Amniotic stem cell (primary cell): ENCODE measurements at regions not wholly inside any gene's neighbourhood (a gene's known extent, or its start where the extent isn't known, plus 50 kb on each side); places are given as distances from the start of the nearest gene placed in this dataset.

Source experiments
- DNase-seq: peaks from one replicate; lab custom pipeline; 2025; lab: John Stamatoyannopoulos, UW

DNA sequence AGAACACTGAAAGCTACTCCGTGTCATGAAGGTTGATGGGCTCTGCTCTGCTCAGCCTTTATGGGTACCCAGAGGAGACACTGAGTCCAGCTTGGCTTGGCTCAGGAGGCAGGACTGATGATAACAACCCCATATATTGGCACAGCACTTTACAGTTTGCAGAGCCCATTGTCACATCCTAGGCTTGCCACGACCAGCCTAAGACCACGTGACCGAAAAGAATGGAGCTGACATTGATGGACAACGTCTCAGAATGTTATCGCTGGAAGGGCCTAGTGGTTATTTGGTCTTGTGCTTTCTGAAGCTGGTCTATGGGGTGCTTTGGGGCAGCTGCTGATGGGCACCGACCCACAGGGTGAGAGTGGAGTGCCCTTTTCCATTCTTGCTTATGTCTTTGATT is 72.9 kb upstream of the RUNX3 start:
- no peak for DNase-seq

- DNase-seq, result no peak
Measured at GRCh38 chr1:25001125-25001915, 71.2 kb upstream of the RUNX3 start.

DNA sequence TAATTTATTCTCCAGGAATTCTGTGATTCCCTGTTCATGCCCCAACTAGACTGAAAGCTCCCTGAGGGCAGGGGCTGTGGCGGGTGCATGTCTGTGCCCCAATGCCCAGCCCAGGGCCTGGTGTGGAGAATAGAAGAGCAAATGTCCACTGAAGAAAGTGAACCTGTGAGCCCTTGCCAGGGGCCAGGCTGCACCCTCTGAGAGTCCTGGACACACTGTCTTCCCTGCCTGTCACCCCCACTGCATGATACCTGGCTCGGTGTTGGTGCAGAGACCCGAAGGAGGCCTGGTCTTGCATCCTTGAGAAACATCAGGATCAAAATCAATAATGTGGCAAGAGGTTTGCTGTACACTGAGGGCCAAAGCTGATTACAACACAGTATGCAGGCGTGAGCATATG is 69.8 kb upstream of the RUNX3 start:
- no peak for DNase-seq

DNA sequence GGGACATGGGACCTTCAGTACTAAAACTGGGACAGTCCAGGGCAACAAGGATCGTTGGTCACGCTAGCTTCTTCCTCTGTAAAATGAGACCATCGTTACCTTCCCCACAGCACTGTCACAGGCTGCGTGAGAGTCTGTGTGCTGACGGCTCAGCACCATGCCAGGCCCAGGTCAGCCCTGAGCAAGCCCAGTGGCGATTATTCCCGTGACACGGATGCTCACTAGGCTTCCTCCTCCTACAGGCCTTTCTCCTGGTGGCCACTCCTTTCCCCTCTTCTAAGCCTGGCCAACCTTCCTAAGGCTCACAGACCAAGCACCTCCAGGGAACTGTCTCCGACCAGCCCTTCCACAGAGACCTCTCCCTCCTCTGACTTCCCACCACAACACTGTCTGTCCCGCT is 69.3 kb upstream of the RUNX3 start:
- no peak for DNase-seq

DNA sequence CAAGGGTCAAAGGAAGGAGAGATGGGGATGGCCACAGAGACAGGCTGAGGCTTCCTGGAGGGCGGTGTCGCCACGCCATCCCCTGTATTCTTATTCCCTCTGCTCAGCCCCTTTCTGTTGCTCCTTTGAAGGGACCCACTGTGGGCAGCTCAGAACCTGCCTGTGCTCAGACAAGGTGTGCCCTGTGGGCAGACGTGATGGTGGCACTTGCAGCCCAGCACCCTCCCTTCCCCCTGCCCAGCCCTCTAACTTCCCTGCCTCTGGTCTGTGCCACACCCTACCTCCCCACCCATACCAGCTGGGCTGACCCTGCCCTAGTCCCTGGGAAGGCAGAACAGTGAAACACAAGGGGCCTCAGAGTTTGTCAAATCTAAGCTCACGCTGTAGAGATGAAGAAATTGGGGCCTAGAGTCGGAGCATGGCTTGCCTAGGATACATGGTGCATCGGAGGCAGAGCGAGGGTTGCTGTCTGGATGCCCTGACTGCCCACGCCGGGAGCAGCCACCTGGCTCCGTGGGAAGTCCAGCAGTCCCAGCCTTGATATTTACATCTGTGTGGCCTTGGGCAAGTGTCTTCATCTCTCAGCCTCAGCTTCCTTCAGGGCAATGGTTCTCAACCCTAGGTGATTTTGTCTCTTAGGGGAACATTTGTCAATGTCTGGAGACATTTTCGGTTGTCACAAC is 68.6 kb upstream of the RUNX3 start:
- DNase-seq, result no peak

DNA sequence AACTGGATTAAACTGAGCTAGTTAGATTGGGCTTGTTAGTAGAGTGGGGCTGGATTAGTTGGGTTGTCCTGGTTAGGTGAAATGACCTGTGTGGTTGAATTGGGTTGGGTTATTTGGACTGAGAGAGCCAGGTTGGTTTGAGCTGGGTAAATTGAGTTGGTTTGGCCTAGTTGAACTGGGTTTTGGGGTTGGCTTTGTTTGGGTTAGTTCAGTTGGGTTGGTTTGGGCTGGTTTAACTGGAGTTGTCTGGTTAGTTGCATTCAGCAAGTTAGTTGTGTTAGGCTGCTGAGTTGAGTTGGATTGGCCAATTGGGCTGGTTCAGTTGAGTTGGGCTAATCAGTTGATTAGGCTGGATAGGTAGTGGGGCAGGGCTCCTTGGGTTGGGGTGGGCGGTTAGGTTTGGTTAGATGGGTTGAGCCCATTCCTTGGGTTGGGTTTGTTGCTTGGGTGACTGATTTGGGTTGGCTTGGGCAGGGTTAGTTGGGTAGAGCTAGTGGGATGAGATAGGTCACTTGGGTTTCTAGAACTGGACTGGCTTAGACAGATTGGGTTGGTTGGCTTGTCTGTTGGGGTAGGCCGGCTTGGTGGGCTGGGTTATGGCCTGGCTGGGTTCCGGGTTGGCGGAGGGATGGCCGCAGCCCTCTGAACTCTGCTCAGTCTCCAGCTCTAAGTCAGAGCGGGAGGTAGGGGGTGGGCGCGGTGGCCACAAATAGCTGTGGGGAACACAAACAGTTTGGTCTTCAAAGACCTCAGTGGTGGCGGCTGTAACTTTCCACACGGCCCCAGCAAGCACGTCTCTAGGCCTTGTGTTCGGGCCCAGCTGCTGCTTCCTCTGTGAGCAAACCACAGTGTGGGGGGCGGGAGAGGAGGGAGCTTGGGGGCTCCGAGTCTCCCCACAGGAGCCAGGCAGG is 67.2 kb upstream of the RUNX3 start:
- DNase-seq, result no peak

DNA sequence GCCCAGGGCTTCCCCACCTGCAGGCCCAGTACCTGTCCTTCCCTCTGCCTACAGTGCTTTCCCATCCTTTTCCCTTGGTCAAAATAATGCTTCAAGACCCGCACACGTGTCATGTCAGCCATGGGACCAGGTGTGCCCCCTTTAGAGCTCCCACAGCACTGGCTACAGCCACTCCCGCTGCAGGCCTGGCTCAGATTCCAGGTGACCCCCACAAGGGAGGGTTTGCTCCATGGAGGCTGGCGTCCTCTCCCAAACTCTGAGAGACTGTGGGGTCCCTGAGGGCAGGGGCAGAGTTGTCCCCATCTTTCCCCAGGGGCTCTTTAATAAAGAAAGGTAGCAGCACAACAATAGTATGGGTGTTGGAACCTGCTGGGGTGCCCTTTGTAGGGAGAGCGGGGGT is 66.4 kb upstream of the RUNX3 start:
- DNase-seq, result no peak

DNA sequence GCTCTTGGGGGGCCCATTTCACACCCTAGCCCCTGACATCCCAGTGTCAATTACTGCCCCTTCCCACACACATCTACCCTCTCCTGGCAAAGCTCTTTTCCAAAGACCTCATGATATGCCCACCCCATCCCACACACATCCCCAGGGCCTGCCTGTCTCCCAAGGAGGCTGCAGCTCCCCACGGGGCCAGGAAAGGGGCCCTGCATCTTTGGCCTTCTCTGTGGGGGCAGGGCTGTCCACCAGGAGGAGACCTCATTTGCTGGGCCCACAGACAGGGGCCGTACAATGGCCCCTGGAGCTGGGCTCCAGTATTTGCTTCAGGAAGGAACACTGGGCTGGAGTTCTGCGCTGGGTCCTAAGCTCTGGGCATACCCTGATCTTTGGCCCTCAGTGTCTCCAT is 65.6 kb upstream of the RUNX3 start:
- DNase-seq, result no peak

GRCh38 chr1:24995140-24995539 is 65.1 kb upstream of the RUNX3 start:
- no peak for DNase-seq

DNA sequence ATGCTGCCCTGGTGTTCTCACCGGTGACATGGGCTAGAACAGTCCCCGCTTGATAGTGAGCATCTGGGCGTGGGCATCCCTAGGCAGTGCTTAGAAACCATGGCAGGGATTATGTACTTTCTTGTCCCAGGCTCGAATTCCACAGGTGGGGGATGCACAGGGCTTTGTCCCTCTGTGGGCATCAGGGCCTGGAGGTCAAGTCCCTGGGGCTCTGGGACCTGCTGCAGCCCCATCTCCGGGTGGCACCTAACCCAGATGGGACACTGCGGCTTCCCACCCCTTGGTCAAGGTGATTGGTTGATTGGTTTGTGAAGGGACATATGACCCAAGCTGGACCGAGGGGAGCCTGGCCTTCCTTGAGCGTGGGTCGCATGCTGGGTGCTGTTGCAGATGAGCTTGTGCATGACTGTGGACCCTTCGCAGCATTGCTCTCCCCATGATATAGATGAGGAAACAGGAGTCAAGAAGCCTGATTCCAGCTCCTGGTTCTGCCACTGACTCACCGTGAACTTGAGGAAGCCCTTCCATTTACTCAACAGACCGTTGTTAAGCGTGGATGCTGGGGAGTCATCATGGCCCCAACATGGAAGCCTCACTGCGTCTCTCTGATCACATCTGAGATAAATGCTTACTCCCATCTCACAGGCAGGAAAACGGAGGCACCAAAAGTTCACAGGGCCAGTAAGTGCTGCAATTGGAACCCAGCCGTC is 64.0 kb upstream of the RUNX3 start:
- no peak for DNase-seq

DNA sequence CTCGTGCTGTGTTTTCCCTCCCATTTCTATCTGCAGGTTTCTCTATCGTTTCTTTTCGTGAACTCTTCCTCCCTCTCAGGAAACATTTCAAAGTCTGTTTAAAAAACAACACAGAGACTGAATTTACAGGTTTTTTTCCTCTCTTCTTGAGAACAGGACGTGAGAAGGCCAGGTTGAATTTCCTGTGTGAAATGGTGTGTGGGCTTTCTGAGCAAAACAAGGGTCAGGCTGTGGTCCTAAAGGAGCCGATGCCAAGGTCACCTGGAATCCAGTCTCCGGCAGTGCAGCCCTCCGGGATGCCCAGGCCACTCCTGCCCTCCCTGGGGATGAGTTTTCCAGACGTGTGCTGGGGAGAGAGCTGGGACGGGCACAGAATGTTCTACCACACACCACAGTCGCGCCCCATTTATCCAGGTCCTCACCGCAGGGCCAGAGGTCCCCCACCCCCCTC is 62.7 kb upstream of the RUNX3 start:
- DNase-seq, result no peak

DNA sequence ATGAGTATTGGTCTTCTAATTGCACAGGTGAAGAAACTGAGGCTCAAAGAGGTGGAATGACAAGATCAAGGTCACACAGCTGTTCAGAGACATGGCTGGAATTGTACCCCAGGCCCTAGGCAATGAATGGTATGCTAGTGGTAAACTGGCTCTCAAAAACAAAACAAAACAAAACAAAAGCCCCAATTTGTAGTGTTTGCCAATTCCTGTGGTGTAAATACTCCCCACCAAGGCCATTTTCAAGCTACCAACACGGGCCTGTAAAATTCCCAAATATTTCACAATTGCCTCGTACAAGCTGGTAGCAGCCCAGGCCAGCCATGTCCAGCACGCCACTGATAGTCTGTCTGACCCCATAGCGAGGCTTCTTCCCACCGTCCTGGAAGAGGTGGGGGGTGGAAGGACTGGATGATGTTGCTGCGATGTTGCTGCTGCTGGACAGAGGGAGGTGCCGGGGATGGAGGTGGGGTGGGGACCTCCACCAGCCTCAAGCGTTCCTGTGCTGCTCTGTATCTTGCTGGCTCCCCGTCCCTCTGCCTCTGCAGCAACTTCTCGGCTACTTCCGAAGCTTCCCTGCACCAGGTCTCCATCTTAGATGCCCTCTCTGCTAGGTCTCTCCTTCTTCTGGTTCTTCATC is 62.2 kb upstream of the RUNX3 start:
- no peak for DNase-seq

DNA sequence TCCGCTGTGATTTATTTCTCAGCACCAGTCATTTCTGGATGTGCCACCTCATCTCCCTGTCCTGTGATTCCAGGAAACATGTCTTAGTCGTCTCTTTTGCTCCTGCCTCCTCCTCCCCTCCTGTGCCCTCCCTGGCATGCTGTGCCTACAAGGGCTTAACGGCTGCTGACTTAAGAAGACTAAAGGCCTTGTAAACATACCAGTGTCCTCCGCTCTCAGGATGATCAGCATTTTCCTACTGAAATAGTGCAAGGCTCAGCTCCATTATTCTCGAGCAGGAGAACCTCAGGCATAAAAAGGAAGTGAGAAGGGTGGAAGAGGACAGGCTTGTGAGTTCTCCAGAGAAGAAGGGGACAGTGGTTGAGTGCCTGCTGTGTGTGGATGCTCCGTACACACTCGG is 61.6 kb upstream of the RUNX3 start:
- DNase-seq, result no peak

DNA sequence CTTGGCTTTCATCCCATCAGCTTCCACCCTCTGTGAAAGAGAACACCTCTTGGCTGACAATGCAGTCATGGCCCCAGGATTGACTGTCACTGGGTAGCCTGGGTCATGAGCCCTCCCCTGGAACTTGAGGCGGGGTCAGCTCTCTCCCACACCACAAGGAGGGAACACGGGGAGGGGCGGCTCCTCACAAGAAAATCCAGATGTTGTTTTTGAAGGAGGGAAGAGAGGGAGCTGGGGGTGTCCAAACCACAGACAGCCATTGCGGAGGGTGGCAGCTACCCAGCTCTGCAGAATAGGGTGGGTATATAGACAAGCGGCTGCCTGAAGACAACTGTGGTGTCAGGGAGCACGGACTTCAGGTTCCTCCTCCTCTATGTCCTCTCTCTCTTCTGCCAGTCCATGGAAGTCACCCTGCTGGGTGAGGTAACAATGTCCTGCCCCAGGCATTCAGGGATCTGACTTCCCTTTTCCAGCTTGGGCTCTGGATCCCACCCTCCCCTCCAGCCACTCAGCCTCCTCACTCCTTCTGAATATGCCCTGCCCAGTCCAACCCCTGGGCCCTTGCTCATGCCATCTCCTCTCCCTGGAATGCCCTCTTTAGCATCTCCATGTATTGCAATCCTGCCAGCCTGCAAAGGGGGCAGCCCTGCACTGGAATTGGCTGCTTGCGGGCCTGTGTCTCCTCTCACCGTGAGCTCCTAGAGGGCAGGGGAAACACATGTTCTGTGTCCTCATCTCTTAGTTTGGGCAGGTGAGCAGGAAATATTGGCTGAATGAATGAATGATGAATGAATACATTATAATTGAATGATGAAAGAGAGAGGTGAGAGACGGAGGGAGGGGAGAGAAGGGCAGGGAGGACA is 60.9 kb upstream of the RUNX3 start:
- no peak for DNase-seq

- DNase-seq, result no peak
Measured at GRCh38 chr1:24990136-24990535, 60.1 kb upstream of the RUNX3 start.

- DNase-seq, result no peak
Measured at GRCh38 chr1:24989082-24989481, 59.0 kb upstream of the RUNX3 start.

- no peak for DNase-seq
Measured at GRCh38 chr1:24988558-24988912, 58.5 kb upstream of the RUNX3 start.

DNA sequence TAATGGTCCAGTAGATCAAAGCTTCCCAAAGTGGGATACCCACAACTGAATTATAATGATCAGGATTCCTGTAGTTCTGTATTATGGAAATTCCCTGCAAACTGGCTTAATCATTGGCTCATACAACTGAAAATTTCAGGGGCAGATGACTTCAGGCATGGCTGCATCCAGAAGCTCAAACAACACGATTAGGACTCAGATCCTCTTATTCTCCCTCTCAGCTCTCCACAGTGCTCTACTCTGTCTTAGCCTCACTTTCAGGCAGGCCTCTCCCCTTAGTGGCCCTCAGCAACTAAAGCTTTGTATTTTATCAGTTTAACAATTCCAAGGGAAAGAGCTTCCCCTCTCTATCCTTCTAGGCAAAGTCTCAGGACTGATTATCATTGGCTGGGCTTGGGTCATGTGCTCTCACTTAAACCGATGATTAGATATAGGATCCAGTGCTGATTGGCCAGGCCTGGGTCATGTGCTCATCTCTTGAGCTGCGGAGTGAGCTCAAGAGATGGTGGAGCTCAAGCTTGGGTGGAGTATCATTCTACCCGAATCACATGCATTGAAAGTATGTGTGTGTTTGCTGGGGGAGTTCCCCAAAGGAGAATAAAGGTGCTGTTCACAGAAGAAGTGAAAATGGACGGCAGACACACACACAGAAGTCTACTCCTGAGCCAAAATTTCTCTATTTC is 57.9 kb upstream of the RUNX3 start:
- DNase-seq, result no peak

DNA sequence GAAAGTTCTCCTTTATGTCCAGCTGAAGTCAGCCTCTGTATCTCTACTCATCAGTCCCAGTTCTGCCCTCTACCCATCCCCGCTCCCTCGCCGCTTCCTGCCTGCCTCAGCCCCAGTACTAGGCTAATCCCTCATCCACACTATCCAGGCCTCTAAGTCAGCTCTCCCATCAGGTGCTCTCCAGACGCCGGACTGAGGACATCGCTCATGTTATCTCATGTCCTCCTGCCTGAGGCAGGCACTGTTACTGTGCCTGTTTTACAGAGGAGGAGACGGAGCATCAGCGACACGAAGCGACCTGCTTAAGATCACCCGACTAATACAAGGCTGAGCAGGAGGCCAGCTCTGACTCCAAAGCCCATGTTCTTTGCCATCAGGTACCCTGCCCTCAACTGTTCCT is 57.3 kb upstream of the RUNX3 start:
- no peak for DNase-seq

DNA sequence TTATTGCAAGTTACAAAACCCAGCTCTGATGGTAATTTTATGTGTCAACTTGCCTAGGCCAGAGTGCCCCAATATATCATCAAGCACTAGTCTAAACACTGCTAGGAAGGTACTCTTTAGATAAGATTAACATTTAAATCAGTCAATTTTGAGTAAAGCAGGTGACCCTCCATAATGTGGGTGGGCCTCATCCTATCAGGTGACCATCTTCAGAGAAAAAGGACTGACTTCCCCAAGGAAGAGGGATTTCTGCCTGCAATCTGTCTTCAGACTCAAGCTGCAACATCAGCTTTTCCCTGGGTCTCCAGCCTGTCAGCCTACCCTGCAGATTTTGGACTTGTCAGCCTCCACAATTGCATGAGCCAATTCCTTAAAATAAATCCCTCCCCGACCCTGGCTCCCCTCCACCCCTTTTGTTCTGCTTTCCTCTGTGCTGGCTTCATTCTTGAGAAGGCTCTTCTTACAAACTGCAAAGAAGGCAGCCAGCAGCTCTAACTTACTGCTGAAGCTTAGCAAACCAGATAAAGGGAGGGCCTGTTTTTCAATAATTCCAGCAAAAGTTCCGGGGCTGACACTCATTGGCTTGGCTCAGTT is 56.4 kb upstream of the RUNX3 start:
- no peak for DNase-seq
